BE2C (cell line): ENCODE measurements at regions not wholly inside any gene's neighbourhood (a gene's known extent, or its start where the extent isn't known, plus 50 kb on each side); places are given as distances from the start of the nearest gene placed in this dataset.

ENCODE experiments used
- DNase-seq: peaks from one replicate; pipeline ENCODE4 v3.0.0-alpha.2; 2020
- H3K27me3 ChIP-seq: fragments of 250-450 bp; sonication (Bioruptor Pico); 2 replicates; pipeline ENCODE4 v1.5.1; 2020; ENCODE audit warnings: mild to moderate bottlenecking
- H3K36me3 ChIP-seq: fragments of 250-450 bp; sonication (Bioruptor Pico); 2 replicates; pipeline ENCODE4 v1.5.1; 2020; ENCODE audit warnings: mild to moderate bottlenecking
- H3K4me1 ChIP-seq: fragments of 250-450 bp; sonication (Bioruptor Pico); 2 replicates; pipeline ENCODE4 v1.5.1; 2020
- H3K4me3 ChIP-seq: 2 replicates; pipeline ENCODE4 v1.5.1; 2011; ENCODE audit warnings: low read depth, low read length
- H3K9me3 ChIP-seq: fragments of 250-450 bp; sonication (Bioruptor Pico); 2 replicates; pipeline ENCODE4 v1.5.1; 2020
- CTCF ChIP-seq: IDR thresholded peaks from 2 replicates; pipeline ENCODE4 v1.5.1; 2012; ENCODE audit warnings: mild to moderate bottlenecking, low read depth, low read length

GRCh38 chr11:101199416-101199815 lies 69.8 kb upstream of the PGR start:
- no peak for TF ChIP-seq CTCF
- H3K36me3 ChIP-seq: no peaks in the 10 kb centered on the region
- no peaks in the 10 kb centered on the region for H3K9me3 ChIP-seq
- no peak for DNase-seq
- no peaks in the 10 kb centered on the region for H3K4me1 ChIP-seq
- no peaks in the 10 kb centered on the region; the same call in 1 of the 2 replicates for H3K27me3 ChIP-seq
- no peak overlapping the region for H3K4me3 ChIP-seq

- TF ChIP-seq CTCF: no peak
- Histone ChIP-seq H3K27me3 (no peaks in the 10 kb centered on the region; the same call in 1 of the 2 replicates), H3K4me1 (no peaks in the 10 kb centered on the region), H3K9me3 (no peaks in the 10 kb centered on the region), H3K4me3 (no peak overlapping the region), H3K36me3 (no peaks in the 10 kb centered on the region; the same call in 1 of the 2 replicates)
- DNase-seq: no peak
Observed at GRCh38 chr11:101195294-101195693, 65.7 kb upstream of the PGR start.

- no peaks in the 10 kb centered on the region for H3K27me3 ChIP-seq
Observed at GRCh38 chr11:101188801-101189200, 59.2 kb upstream of the PGR start.

GRCh38 chr11:101188173-101188572 lies 58.6 kb upstream of the PGR start:
- no peak for TF ChIP-seq CTCF
- Histone ChIP-seq H3K36me3 (no peaks in the 10 kb centered on the region; the same call in 1 of the 2 replicates), H3K4me3 (no peak overlapping the region), H3K27me3 (no peaks in the 10 kb centered on the region), H3K9me3 (no peaks in the 10 kb centered on the region), H3K4me1 (no peaks in the 10 kb centered on the region)
- no peak for DNase-seq

More at GRCh38 chr11:101188801-101189200, 59.2 kb upstream of the PGR start:
- DNase-seq: no peak
- Histone ChIP-seq H3K4me1 (no peaks in the 10 kb centered on the region), H3K9me3 (no peaks in the 10 kb centered on the region), H3K36me3 (no peaks in the 10 kb centered on the region; the same call in 1 of the 2 replicates), H3K4me3 (no peak overlapping the region)
- no peak for TF ChIP-seq CTCF

- no peaks in the 10 kb centered on the region; the same call in 1 of the 2 replicates for H3K36me3 ChIP-seq
- no peaks in the 10 kb centered on the region for H3K27me3 ChIP-seq
- no peaks in the 10 kb centered on the region for H3K9me3 ChIP-seq
- DNase-seq: no peak
- no peak for TF ChIP-seq CTCF
- no peaks in the 10 kb centered on the region for H3K4me1 ChIP-seq
- no peak overlapping the region for H3K4me3 ChIP-seq
Observed at GRCh38 chr11:101187748-101188147, 58.1 kb upstream of the PGR start.

GRCh38 chr11:101185985-101186384 lies 56.4 kb upstream of the PGR start:
- Histone ChIP-seq H3K4me3 (no peak overlapping the region), H3K4me1 (no peaks in the 10 kb centered on the region), H3K27me3 (no peaks in the 10 kb centered on the region), H3K36me3 (no peaks in the 10 kb centered on the region), H3K9me3 (no peaks in the 10 kb centered on the region)
- TF ChIP-seq CTCF: no peak
- DNase-seq: no peak
